H1 (cell line): ENCODE measurements at regions not wholly inside any gene's neighbourhood (a gene's known extent, or its start where the extent isn't known, plus 50 kb on each side); places are given as distances from the start of the nearest gene placed in this dataset.

Experiments
- CTCF ChIA-PET: fragments of 300-600 bp; sonication (Branson Sonifier 250); formaldehyde crosslinking; loops from one replicate; lab custom pipeline; 2021; ENCODE audit not compliant: partially characterized antibody; lab: Charles Lee
- POLR2A ChIA-PET: fragments of 300-600 bp; sonication (Branson Sonifier 250); formaldehyde crosslinking; loops from one replicate; lab custom pipeline; 2021; ENCODE audit warnings: inconsistent platforms; ENCODE audit not compliant: partially characterized antibody; lab: Charles Lee
- DNase-seq, 2 experiments: peaks; one replicate each; pipeline versions ENCODE4 v3.0.0 to v3.0.0-alpha.2; 2010 to 2022; ENCODE audit warnings: low spot score in 2 of 2, low read depth in 1 of 2, mixed read lengths in 1 of 2
- FAIRE-seq: peaks from 2 replicates; lab custom pipeline; 2011; peaks lifted over from hg19 to GRCh38; lab: Jason Lieb, UNC
- H2AFZ ChIP-seq: 2 replicates; pipeline ENCODE4 v1.8.1; 2012; ENCODE audit warnings: low read length, inconsistent platforms
- H2AK5ac ChIP-seq: 2 replicates; pipeline ENCODE4 v1.6.1; 2013; ENCODE audit warnings: low read depth, low read length
- H2BK120ac ChIP-seq: replicated peaks from 2 replicates; pipeline ENCODE3; 2013; ENCODE audit warnings: low read depth, low read length, inconsistent platforms
- H2BK12ac ChIP-seq: 2 replicates; pipeline ENCODE4 v1.6.1; 2013; ENCODE audit warnings: low read depth, low read length
- H2BK15ac ChIP-seq: 2 replicates; pipeline ENCODE4 v1.6.1; 2013; ENCODE audit warnings: low read length
- H2BK20ac ChIP-seq: 2 replicates; pipeline ENCODE4 v1.6.1; 2013; ENCODE audit warnings: low read length
- H2BK5ac ChIP-seq: 2 replicates; pipeline ENCODE4 v1.6.1; 2013; ENCODE audit warnings: low read depth, low read length
- H3K14ac ChIP-seq: 2 replicates; pipeline ENCODE4 v1.6.1; 2013; ENCODE audit warnings: inconsistent platforms; ENCODE audit not compliant: insufficient read length
- H3K18ac ChIP-seq: 2 replicates; pipeline ENCODE4 v1.6.1; 2013; ENCODE audit warnings: low read length; ENCODE audit errors: extremely low read depth
- H3K23ac ChIP-seq: 2 replicates; pipeline ENCODE4 v1.6.1; 2013; ENCODE audit warnings: inconsistent platforms; ENCODE audit not compliant: insufficient read length
- H3K23me2 ChIP-seq: 2 replicates; pipeline ENCODE4 v1.6.1; 2013; ENCODE audit warnings: low read depth, low read length
- H3K27ac ChIP-seq: 2 replicates; pipeline ENCODE4 v1.6.1; 2011; ENCODE audit warnings: low read depth, low read length, inconsistent platforms
- H3K27me3 ChIP-seq, 4 experiments: replicated peaks in 1 of 4; 1 replicate in 1 of 4; 2 replicates in 3 of 4; pipeline versions ENCODE4 v1.6.1 to v1.8.1; 2011 to 2013; ENCODE audit warnings: low read length in 3 of 4, mild to moderate bottlenecking in 3 of 4, inconsistent platforms in 2 of 4, mixed read lengths in 2 of 4, moderate library complexity in 1 of 4; ENCODE audit not compliant: control insufficient read depth in 3 of 4, insufficient read depth in 3 of 4; ENCODE audit errors: extremely low read depth in 1 of 4
- H3K36me3 ChIP-seq, 4 experiments: 2 replicates each; pipeline versions ENCODE4 v1.6.1 to v1.8.1; 2011 to 2013; ENCODE audit warnings: mild to moderate bottlenecking in 4 of 4, low read length in 3 of 4, moderate library complexity in 2 of 4, control low read depth in 1 of 4, inconsistent platforms in 1 of 4; ENCODE audit not compliant: insufficient read depth in 4 of 4, control insufficient read depth in 2 of 4
- H3K4ac ChIP-seq: replicated peaks from 2 replicates; pipeline ENCODE3; 2013; ENCODE audit warnings: low read length, low read depth, mixed read lengths, inconsistent platforms; ENCODE audit not compliant: insufficient read length
- H3K4me1 ChIP-seq, 4 experiments: replicated peaks in 1 of 4; 1 replicate in 1 of 4; 2 replicates in 3 of 4; pipeline versions ENCODE4 v1.6.1 to v1.8.1; 2011 to 2013; ENCODE audit warnings: low read length in 3 of 4, inconsistent platforms in 2 of 4, mixed read lengths in 1 of 4; ENCODE audit not compliant: insufficient read depth in 4 of 4, control insufficient read depth in 3 of 4
- H3K4me2 ChIP-seq, 2 experiments: 2 replicates each; pipeline versions ENCODE4 v1.6.1 to v1.8.1; 2011 to 2013; ENCODE audit warnings: low read depth in 2 of 2, low read length in 2 of 2, control low read depth in 1 of 2, inconsistent platforms in 1 of 2, mild to moderate bottlenecking in 1 of 2; ENCODE audit not compliant: insufficient read depth in 1 of 2
- H3K4me3 ChIP-seq, 4 experiments: fragments of 200-600, 300-600 bp in 1 of 4; sonication (generic), shearing (Covaris generic), sonication (Bioruptor Twin) in 1 of 4; 2 replicates each; pipeline versions ENCODE4 v1.5.1 to v1.8.1; 2011 to 2016; ENCODE audit warnings: low read length in 4 of 4, low read depth in 3 of 4, control low read depth in 2 of 4, inconsistent platforms in 2 of 4, mild to moderate bottlenecking in 2 of 4, mixed read lengths in 1 of 4, moderate library complexity in 1 of 4; ENCODE audit not compliant: insufficient read depth in 2 of 4; ENCODE audit errors: extremely low read depth in 1 of 4
- H3K56ac ChIP-seq: replicated peaks from 2 replicates; pipeline ENCODE3; 2013; ENCODE audit warnings: low read depth, mild to moderate bottlenecking, mixed read lengths, low read length, inconsistent platforms; ENCODE audit not compliant: insufficient read length
- H3K79me1 ChIP-seq: 2 replicates; pipeline ENCODE4 v1.6.1; 2013; ENCODE audit warnings: low read depth, low read length, control low read depth
- H3K79me2 ChIP-seq, 2 experiments: 2 replicates each; pipeline versions ENCODE4 v1.6.1 to v1.8.1; 2012 to 2013; ENCODE audit warnings: low read length in 2 of 2, mild to moderate bottlenecking in 2 of 2, inconsistent platforms in 1 of 2; ENCODE audit not compliant: insufficient read depth in 2 of 2, control insufficient read depth in 1 of 2
- H3K9ac ChIP-seq, 4 experiments: replicated peaks in 1 of 4; 1 replicate in 1 of 4; 2 replicates in 3 of 4; pipeline versions ENCODE4 v1.6.1 to v1.8.1; 2011 to 2013; ENCODE audit warnings: low read depth in 3 of 4, low read length in 3 of 4, control low read depth in 2 of 4, mild to moderate bottlenecking in 2 of 4, moderate library complexity in 2 of 4, inconsistent platforms in 1 of 4; ENCODE audit errors: extremely low read depth in 1 of 4
- H3K9me3 ChIP-seq, 2 experiments: 2 replicates each; pipeline versions ENCODE4 v1.6.1 to v1.8.1; 2012 to 2013; ENCODE audit warnings: mild to moderate bottlenecking in 2 of 2, moderate library complexity in 2 of 2, control low read depth in 1 of 2, inconsistent platforms in 1 of 2, low read depth in 1 of 2, low read length in 1 of 2, mixed read lengths in 1 of 2; ENCODE audit not compliant: insufficient read depth in 2 of 2
- H4K20me1 ChIP-seq, 2 experiments: replicated peaks in 1 of 2; 2 replicates each; pipeline versions ENCODE3 to v1.8.1; 2011 to 2013; ENCODE audit warnings: inconsistent platforms in 2 of 2, low read length in 2 of 2, mild to moderate bottlenecking in 1 of 2; ENCODE audit not compliant: insufficient read depth in 2 of 2, control insufficient read depth in 1 of 2
- H4K5ac ChIP-seq: 2 replicates; pipeline ENCODE4 v1.6.1; 2013; ENCODE audit warnings: low read length, low read depth, mixed read lengths, inconsistent platforms; ENCODE audit not compliant: insufficient read length
- H4K8ac ChIP-seq: 2 replicates; pipeline ENCODE4 v1.8.0; 2013; ENCODE audit warnings: mild to moderate bottlenecking, moderate library complexity, low read length, inconsistent platforms; ENCODE audit not compliant: insufficient read depth; ENCODE audit errors: extremely low read depth
- H4K91ac ChIP-seq: replicated peaks from 2 replicates; pipeline ENCODE3; 2013; ENCODE audit warnings: low read length, mixed read lengths, inconsistent platforms; ENCODE audit not compliant: insufficient read length
- GTF2F1 ChIP-seq: IDR thresholded peaks from 2 replicates; pipeline ENCODE4 v1.6.1; 2012; ENCODE audit warnings: low read depth, low read length, improper control_type of control experiment, borderline replicate concordance
- JUND ChIP-seq: IDR thresholded peaks from 2 replicates; pipeline ENCODE4 v1.6.1; 2011; ENCODE audit warnings: mild to moderate bottlenecking, improper control_type of control experiment, low read length
- MAFK ChIP-seq: IDR thresholded peaks from 2 replicates; pipeline ENCODE4 v1.6.1; 2012; ENCODE audit warnings: low read depth, mild to moderate bottlenecking, improper control_type of control experiment, low read length
- NANOG ChIP-seq: IDR thresholded peaks from 2 replicates; pipeline ENCODE4 v1.6.1; 2011; ENCODE audit warnings: low read length, low read depth, mild to moderate bottlenecking, inconsistent platforms; ENCODE audit not compliant: insufficient read depth, poor library complexity, severe bottlenecking
- SAP30 ChIP-seq: fragments of 300-600 bp; sonication (generic); IDR thresholded peaks from 2 replicates; pipeline ENCODE4 v1.7.1; 2012; ENCODE audit warnings: low read length, moderate library complexity, mild to moderate bottlenecking, inconsistent platforms; ENCODE audit not compliant: insufficient read depth, insufficient replicate concordance
- SIRT6 ChIP-seq: IDR thresholded peaks from one replicate; pipeline ENCODE4 v1.7.1; 2012; ENCODE audit warnings: low read length, inconsistent platforms
- SRF ChIP-seq: IDR thresholded peaks from 2 replicates; pipeline ENCODE4 v1.6.1; 2011; ENCODE audit warnings: mild to moderate bottlenecking, low read depth, low read length, moderate library complexity
- WGBS, 2 experiments: shearing (Covaris generic) in 1 of 2; methylation state at CpG; one replicate each; pipeline versions ENCODE4 v1.1.6 to v1.1.7; 2013 to 2015; ENCODE audit warnings: low lambda C conversion rate in 2 of 2, mixed read lengths in 2 of 2, inconsistent platforms in 1 of 2, low coverage in 1 of 2, missing lambda C conversion rate in 1 of 2; ENCODE audit not compliant: insufficient replicate concordance in 2 of 2, insufficient coverage in 1 of 2, insufficient read length in 1 of 2; ENCODE audit errors: extremely low coverage in 1 of 2, missing lambda C conversion rate in 1 of 2; 5-methylcytosine and 5-hydroxymethylcytosine counted together

GRCh38 chr14:65877166-65877565, 464.6 kb downstream of the FUT8 start:
- no peaks in the 10 kb centered on the region for H3K36me3 ChIP-seq
- ChIA-PET POLR2A (no interaction called here), CTCF (interaction anchor here (1.9 to 2.6 kb wide), 2 partner anchors 13 to 84 kb away, joined by 5 to 9 read pairs; no protein-coding TSS in a partner anchor)
- H2BK120ac ChIP-seq: no peak overlapping the region
- H3K4me1 ChIP-seq: no peaks in the 10 kb centered on the region
- no peak overlapping the region for H3K4me3 ChIP-seq
- no peak for FAIRE-seq
- 88% methylated on average over 7 of the region's 7 CpGs; no CpG with 5 or more reads in 1 of the 2 experiments for WGBS, 2 experiments
- H4K8ac ChIP-seq: no peak overlapping the region
- no peaks in the 10 kb centered on the region for H3K79me2 ChIP-seq
- no peaks in the 10 kb centered on the region for H3K23me2 ChIP-seq
- no peaks in the 10 kb centered on the region for H3K79me1 ChIP-seq
- no peaks in the 10 kb centered on the region for H4K20me1 ChIP-seq
- no peak overlapping the region for H2BK5ac ChIP-seq
- H4K5ac ChIP-seq: no peak overlapping the region
- H3K9me3 ChIP-seq: no peaks in the 10 kb centered on the region
- H2BK20ac ChIP-seq: no peak overlapping the region
- H2AK5ac ChIP-seq: no peak overlapping the region
- no peak overlapping the region; the same call in 1 of the 2 replicates for H2BK12ac ChIP-seq
- no peak overlapping the region for H3K56ac ChIP-seq
- H3K27ac ChIP-seq: no peak overlapping the region
- H4K91ac ChIP-seq: no peak overlapping the region
- no peak overlapping the region for H3K18ac ChIP-seq
- DNase-seq: no peak
- no peaks in the 10 kb centered on the region for H3K27me3 ChIP-seq
- no peak overlapping the region for H2AFZ ChIP-seq
- no peak overlapping the region for H3K23ac ChIP-seq
- H3K14ac ChIP-seq: no peak overlapping the region
- no peak overlapping the region for H3K4ac ChIP-seq
- no peak overlapping the region for H3K4me2 ChIP-seq
- no peak overlapping the region for H2BK15ac ChIP-seq
- H3K9ac ChIP-seq: no peak overlapping the region
- TF ChIP-seq JUND (no peak), MAFK (no peak), SRF (no peak), SAP30 (no peak), NANOG (no peak), GTF2F1 (no peak), SIRT6 (no peak)
